Uterus (tissue), 2 donors: ENCODE measurements at regions not wholly inside any gene's neighbourhood (a gene's known extent, or its start where the extent isn't known, plus 50 kb on each side); places are given as distances from the start of the nearest gene placed in this dataset.
A peak's percentile ranks its signal among the peaks of the same experiment; 100 is the strongest.

Experiments used
- POLR2A ChIP-seq, 2 donors: fragments of 450-650 bp; IDR thresholded peaks; one replicate each; pipeline ENCODE4 v1.6.1; 2016; ENCODE audit warnings: antibody characterized with exemption in 2 of 2, mild to moderate bottlenecking in 1 of 2, moderate library complexity in 1 of 2
- TF ChIP-seq, protein P1 (sequence below), 4 experiments: fragments of 200-600 bp in 2 of 4; fragments of 450-650 bp in 2 of 4; sonication (generic) in 2 of 4; IDR thresholded peaks; one replicate each; pipeline ENCODE4 v1.5.1; 2016 to 2019; ENCODE audit warnings: antibody characterized with exemption in 4 of 4, mild to moderate bottlenecking in 2 of 4, moderate library complexity in 1 of 4

DNA sequence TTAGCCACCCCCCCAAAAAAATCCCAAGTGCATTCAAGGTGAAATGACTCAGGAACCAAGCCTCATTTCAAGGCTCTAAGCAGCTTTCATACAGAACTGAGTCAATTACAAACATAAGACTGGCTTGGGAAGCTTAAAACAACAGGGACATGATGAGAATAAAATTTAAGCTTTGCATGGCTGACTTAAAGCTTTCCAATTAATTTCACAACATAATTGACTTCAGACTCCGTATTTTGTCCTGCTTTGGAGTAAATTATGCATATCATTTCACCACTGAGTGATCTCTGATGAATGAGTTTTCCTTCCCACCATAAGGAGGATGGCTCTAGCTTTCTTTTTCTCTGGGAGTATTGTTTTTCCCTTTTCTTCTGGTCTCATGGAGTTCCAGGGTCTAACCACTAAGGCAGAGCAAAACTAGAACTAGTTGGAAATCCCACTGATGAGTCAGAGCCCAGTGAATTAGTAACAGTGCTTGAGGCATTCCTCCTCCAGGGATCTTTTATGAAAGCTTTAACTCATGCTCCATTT lies 72.8 kb downstream of the XCL2 start:
- TF ChIP-seq, protein P1, sequence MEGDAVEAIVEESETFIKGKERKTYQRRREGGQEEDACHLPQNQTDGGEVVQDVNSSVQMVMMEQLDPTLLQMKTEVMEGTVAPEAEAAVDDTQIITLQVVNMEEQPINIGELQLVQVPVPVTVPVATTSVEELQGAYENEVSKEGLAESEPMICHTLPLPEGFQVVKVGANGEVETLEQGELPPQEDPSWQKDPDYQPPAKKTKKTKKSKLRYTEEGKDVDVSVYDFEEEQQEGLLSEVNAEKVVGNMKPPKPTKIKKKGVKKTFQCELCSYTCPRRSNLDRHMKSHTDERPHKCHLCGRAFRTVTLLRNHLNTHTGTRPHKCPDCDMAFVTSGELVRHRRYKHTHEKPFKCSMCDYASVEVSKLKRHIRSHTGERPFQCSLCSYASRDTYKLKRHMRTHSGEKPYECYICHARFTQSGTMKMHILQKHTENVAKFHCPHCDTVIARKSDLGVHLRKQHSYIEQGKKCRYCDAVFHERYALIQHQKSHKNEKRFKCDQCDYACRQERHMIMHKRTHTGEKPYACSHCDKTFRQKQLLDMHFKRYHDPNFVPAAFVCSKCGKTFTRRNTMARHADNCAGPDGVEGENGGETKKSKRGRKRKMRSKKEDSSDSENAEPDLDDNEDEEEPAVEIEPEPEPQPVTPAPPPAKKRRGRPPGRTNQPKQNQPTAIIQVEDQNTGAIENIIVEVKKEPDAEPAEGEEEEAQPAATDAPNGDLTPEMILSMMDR (IDR thresholded peaks at IDR 0.05), result peak in 2 of 4 experiments; percentile 11 to 21
- TF ChIP-seq POLR2A (IDR thresholded peaks at IDR 0.05), result no peak
